PC-3 (cell line): ENCODE measurements at regions not wholly inside any gene's neighbourhood (a gene's known extent, or its start where the extent isn't known, plus 50 kb on each side); places are given as distances from the start of the nearest gene placed in this dataset.

Source experiments
- ATAC-seq: fragments of 200-7000 bp; cut with Tn5 transposase; 2 replicates; pipeline ENCODE4 v1.9.1; 2020; ENCODE audit warnings: mild to moderate bottlenecking, moderate library complexity
- BruUV-seq: library from RNA; stranded (reverse); fragments of 400-500 nt; replicated peaks from 2 replicates; lab custom pipeline; 2021; lab: Mats Ljungman, UMichigan
- CTCF ChIA-PET: fragments of 300-600 bp; sonication (Branson Sonifier 250); formaldehyde crosslinking; loops from one replicate; lab custom pipeline; 2022; ENCODE audit warnings: antibody characterized with exemption; lab: Charles Lee
- POLR2A ChIA-PET: fragments of 300-600 bp; sonication (Branson Sonifier 250); formaldehyde crosslinking; loops from one replicate; lab custom pipeline; 2022; ENCODE audit warnings: antibody characterized with exemption; ENCODE audit not compliant: unreplicated experiment; lab: Charles Lee
- DNase-seq: peaks from one replicate; pipeline ENCODE4 v3.0.0-alpha.2; 2015
- H2AFZ ChIP-seq: fragments of 300-600 bp; sonication (generic); 2 replicates; pipeline ENCODE4 v1.6.0; 2016; ENCODE audit warnings: antibody characterized with exemption, low read length
- H3F3A ChIP-seq: fragments of 300-600 bp; sonication (generic); one replicate; pipeline ENCODE4 v1.6.0; 2017; ENCODE audit warnings: antibody characterized with exemption, low read length, control low read depth, mild to moderate bottlenecking; ENCODE audit not compliant: unreplicated experiment
- H3K27ac ChIP-seq: fragments of 300-600 bp; sonication (generic); 2 replicates; pipeline ENCODE4 v1.5.1; 2016; ENCODE audit warnings: mild to moderate bottlenecking, low read length
- H3K27me3 ChIP-seq: fragments of 300-600 bp; sonication (generic); 2 replicates; pipeline ENCODE4 v1.6.1; 2016; ENCODE audit warnings: low read length, mixed read lengths
- H3K36me3 ChIP-seq: fragments of 300-600 bp; sonication (generic); 2 replicates; pipeline ENCODE4 v1.6.1; 2016; ENCODE audit warnings: low read depth, mixed run types, low read length, mixed read lengths
- H3K4me1 ChIP-seq: fragments of 300-600 bp; sonication (generic); 2 replicates; pipeline ENCODE4 v1.5.1; 2016; ENCODE audit warnings: low read length; ENCODE audit not compliant: insufficient read depth
- H3K4me2 ChIP-seq: fragments of 300-600 bp; sonication (generic); 2 replicates; pipeline ENCODE4 v1.6.0; 2016; ENCODE audit warnings: low read length
- H3K4me3 ChIP-seq: fragments of 300-600 bp; sonication (generic); 2 replicates; pipeline ENCODE4 v1.5.1; 2016; ENCODE audit warnings: mild to moderate bottlenecking, low read length, mixed read lengths
- H3K79me2 ChIP-seq: fragments of 300-600 bp; sonication (generic); 2 replicates; pipeline ENCODE4 v1.6.1; 2017; ENCODE audit warnings: low read length, mixed read lengths
- H3K9ac ChIP-seq: fragments of 300-600 bp; sonication (generic); 2 replicates; pipeline ENCODE4 v1.6.0; 2016; ENCODE audit warnings: mild to moderate bottlenecking, low read length
- H3K9me2 ChIP-seq: fragments of 300-600 bp; sonication (generic); replicated peaks from 2 replicates; pipeline ENCODE4 v1.6.1; 2016; ENCODE audit warnings: mixed run types, low read length, mixed read lengths
- H3K9me3 ChIP-seq: fragments of 300-600 bp; sonication (generic); 2 replicates; pipeline ENCODE4 v1.6.1; 2016; ENCODE audit warnings: low read length, mixed read lengths
- H4K20me1 ChIP-seq: fragments of 300-600 bp; sonication (generic); 2 replicates; pipeline ENCODE4 v1.6.1; 2016; ENCODE audit warnings: low read length, mixed read lengths
- EZH2 ChIP-seq: fragments of 300-600 bp; sonication (generic); IDR thresholded peaks from one replicate; pipeline ENCODE4 v1.6.1; 2017; ENCODE audit warnings: antibody characterized with exemption, mild to moderate bottlenecking, low read length; ENCODE audit not compliant: unreplicated experiment
- EZH2phosphoT487 ChIP-seq: fragments of 300-600 bp; sonication (generic); IDR thresholded peaks from 2 replicates; pipeline ENCODE4 v1.6.1; 2018; ENCODE audit warnings: mild to moderate bottlenecking, antibody characterized with exemption, low read length, borderline replicate concordance
- intact Hi-C: fragments of 100-400 bp; cut with micrococcal nuclease; formaldehyde crosslinking; loops from 2 replicates; pipeline ENCODE4 v1.9.0; 2023
- TF ChIP-seq, protein P1 (sequence below): fragments of 300-600 bp; sonication (generic); conservative IDR thresholded peaks from 2 replicates; pipeline ENCODE4 v1.5.1; 2017; ENCODE audit warnings: antibody characterized with exemption, low read depth, mild to moderate bottlenecking, low read length

DNA sequence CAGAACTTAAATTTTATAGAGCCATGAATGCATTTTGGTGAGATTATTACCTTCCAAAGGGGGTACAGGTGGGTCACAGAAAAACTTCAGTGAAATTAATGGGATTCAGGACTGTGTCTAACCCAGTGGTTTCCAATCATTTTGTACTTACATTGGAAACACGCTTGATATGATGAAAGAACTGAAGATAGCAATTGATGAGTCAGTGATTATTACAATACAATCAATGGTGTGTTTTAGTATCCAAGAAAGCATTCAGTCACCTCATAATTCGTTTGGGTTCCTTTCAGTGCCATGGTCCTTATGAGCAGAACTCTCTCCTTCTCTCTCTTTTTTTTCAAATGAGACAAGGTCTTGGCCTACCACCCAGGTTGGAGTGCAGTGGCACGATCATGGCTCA lies 66.5 kb upstream of the IGFBP5 start:
- Histone ChIP-seq H2AFZ (no peak overlapping the region), H3K79me2 (no peaks in the 10 kb centered on the region), H3K9ac (no peak overlapping the region), H4K20me1 (no peaks in the 10 kb centered on the region), H3K4me3 (no peak overlapping the region), H3K27me3 (peaks cover 31% of the 10 kb centered on the region), H3F3A (no peaks in the 10 kb centered on the region), H3K36me3 (no peaks in the 10 kb centered on the region), H3K27ac (no peak overlapping the region), H3K9me3 (no peaks in the 10 kb centered on the region), H3K9me2 (no peaks in the 10 kb centered on the region; the same call in 1 of the 2 replicates), H3K4me1 (no peaks in the 10 kb centered on the region), H3K4me2 (no peak overlapping the region)
- BruUV-seq, result no TSS peak
- TF ChIP-seq EZH2 (no peak), EZH2phosphoT487 (no peak)
- TF ChIP-seq, protein P1, sequence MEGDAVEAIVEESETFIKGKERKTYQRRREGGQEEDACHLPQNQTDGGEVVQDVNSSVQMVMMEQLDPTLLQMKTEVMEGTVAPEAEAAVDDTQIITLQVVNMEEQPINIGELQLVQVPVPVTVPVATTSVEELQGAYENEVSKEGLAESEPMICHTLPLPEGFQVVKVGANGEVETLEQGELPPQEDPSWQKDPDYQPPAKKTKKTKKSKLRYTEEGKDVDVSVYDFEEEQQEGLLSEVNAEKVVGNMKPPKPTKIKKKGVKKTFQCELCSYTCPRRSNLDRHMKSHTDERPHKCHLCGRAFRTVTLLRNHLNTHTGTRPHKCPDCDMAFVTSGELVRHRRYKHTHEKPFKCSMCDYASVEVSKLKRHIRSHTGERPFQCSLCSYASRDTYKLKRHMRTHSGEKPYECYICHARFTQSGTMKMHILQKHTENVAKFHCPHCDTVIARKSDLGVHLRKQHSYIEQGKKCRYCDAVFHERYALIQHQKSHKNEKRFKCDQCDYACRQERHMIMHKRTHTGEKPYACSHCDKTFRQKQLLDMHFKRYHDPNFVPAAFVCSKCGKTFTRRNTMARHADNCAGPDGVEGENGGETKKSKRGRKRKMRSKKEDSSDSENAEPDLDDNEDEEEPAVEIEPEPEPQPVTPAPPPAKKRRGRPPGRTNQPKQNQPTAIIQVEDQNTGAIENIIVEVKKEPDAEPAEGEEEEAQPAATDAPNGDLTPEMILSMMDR, result no peak
- CTCF ChIA-PET, result no interaction called here
- DNase-seq, result no peak
- ATAC-seq, result no peak
- intact Hi-C loops, result no loop called here
- POLR2A ChIA-PET, result no interaction called here

GRCh38 chr2:216761133-216761532 lies 65.8 kb upstream of the IGFBP5 start:
- ChIA-PET POLR2A (no interaction called here), CTCF (no interaction called here)
- Histone ChIP-seq H3K9me2 (no peaks in the 10 kb centered on the region), H3K27ac (no peak overlapping the region), H3K36me3 (no peaks in the 10 kb centered on the region), H2AFZ (no peak overlapping the region), H3K4me3 (no peak overlapping the region), H3K9me3 (no peaks in the 10 kb centered on the region), H3K4me2 (no peak overlapping the region), H3K79me2 (no peaks in the 10 kb centered on the region), H3K27me3 (peaks cover 26% of the 10 kb centered on the region; the same call in 1 of the 2 replicates), H4K20me1 (no peaks in the 10 kb centered on the region), H3F3A (no peaks in the 10 kb centered on the region), H3K9ac (no peak overlapping the region), H3K4me1 (no peaks in the 10 kb centered on the region)
- TF ChIP-seq, protein P1, result no peak
- TF ChIP-seq EZH2, result no peak
- ATAC-seq (no peak), DNase-seq (no peak)
- intact Hi-C loops, result no loop called here
- no TSS peak for BruUV-seq

DNA sequence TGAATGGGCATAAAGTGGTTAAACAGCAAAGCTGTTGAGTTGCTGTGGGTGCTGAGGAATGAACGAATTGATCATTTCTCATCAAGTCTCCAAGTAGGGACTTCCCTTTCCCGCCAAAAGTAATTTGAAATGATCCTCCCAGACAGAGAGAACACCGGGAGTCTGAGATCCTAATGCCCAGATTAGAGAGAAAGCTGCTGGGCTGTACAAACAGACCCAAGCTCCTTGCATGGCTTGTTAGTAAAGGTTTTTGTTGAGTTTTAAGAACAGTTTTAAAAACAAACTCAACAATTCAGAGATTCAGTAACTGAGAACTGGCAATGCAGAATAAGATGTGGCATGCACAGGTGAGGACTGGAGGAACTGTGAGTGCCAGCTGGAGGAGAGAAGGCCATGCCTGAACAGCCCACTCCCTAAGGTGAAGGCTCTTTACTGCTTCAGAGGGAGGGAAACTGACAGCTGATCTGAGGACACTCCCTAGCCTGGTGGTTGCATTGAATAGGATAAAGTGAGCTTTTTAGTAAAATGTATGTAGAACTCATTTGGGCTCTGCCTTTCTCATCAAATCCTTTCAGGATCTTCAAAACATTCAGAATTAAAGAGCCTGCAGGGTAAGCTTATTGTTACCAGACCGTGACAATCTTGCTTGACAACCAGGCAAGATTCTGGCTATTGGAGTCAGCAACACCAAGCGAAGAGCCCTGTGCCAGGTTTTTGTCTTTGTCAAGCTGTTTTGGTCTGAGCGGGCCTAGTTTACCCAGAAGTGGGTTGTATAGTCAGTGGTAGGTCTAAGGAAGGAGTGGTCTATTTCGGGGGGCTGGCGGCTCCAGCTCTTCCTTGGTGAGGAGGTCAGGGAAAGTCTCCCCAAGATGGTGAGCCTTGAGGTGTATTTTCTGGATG lies 63.2 kb upstream of the IGFBP5 start:
- Histone ChIP-seq H4K20me1 (no peaks in the 10 kb centered on the region), H2AFZ (no peak overlapping the region), H3K27ac (no peak overlapping the region), H3K9ac (no peak overlapping the region), H3K36me3 (no peaks in the 10 kb centered on the region), H3K4me1 (no peaks in the 10 kb centered on the region), H3K27me3 (peaks cover 14% of the 10 kb centered on the region), H3K79me2 (no peaks in the 10 kb centered on the region), H3K4me2 (no peak overlapping the region), H3K9me2 (no peaks in the 10 kb centered on the region), H3F3A (no peaks in the 10 kb centered on the region), H3K4me3 (no peak overlapping the region), H3K9me3 (no peaks in the 10 kb centered on the region)
- no TSS peak for BruUV-seq
- DNase-seq, result no peak
- ChIA-PET CTCF (no interaction called here), POLR2A (no interaction called here)
- intact Hi-C loops, result no loop called here
- TF ChIP-seq, protein P1, result no peak
- TF ChIP-seq EZH2, result no peak
- ATAC-seq, result no peak
